AG09309 (cell line): ENCODE measurements at regions not wholly inside any gene's neighbourhood (a gene's known extent, or its start where the extent isn't known, plus 50 kb on each side); places are given as distances from the start of the nearest gene placed in this dataset.

Experiments used
- DNase-seq: peaks from one replicate; pipeline ENCODE4 v3.0.0-alpha.2; 2010; ENCODE audit warnings: low read depth
- H3K4me3 ChIP-seq: 2 replicates; pipeline ENCODE4 v1.5.1; 2011; ENCODE audit warnings: mild to moderate bottlenecking, low read depth, low read length, moderate library complexity; ENCODE audit not compliant: control insufficient read depth
- TF ChIP-seq, protein P1 (sequence below): IDR thresholded peaks from 2 replicates; pipeline ENCODE4 v1.5.1; 2011; ENCODE audit warnings: mild to moderate bottlenecking, low read depth, low read length, inconsistent platforms; ENCODE audit not compliant: insufficient read depth, control insufficient read depth; ENCODE audit errors: missing control alignments

DNA sequence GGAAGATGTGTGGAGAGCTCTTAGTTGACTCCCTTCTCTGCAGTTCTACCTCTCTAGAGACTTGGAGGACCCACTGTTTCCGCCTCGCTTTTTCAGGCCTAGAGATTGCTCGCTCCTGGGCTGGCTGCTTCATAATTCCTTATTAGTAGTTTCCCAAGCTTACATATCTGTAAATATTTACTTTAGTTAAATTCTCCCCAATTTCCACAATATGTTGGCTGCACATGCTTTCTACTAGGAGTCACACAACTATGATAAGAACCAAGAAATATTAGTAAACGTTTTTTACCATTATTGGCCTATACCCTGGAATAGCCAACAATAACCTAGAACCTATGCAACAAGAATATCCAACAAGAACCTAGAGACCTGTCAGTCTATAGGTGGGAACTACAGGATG, 129.0 kb upstream of the RUNX1 start:
- TF ChIP-seq, protein P1, sequence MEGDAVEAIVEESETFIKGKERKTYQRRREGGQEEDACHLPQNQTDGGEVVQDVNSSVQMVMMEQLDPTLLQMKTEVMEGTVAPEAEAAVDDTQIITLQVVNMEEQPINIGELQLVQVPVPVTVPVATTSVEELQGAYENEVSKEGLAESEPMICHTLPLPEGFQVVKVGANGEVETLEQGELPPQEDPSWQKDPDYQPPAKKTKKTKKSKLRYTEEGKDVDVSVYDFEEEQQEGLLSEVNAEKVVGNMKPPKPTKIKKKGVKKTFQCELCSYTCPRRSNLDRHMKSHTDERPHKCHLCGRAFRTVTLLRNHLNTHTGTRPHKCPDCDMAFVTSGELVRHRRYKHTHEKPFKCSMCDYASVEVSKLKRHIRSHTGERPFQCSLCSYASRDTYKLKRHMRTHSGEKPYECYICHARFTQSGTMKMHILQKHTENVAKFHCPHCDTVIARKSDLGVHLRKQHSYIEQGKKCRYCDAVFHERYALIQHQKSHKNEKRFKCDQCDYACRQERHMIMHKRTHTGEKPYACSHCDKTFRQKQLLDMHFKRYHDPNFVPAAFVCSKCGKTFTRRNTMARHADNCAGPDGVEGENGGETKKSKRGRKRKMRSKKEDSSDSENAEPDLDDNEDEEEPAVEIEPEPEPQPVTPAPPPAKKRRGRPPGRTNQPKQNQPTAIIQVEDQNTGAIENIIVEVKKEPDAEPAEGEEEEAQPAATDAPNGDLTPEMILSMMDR = no peak
- H3K4me3 ChIP-seq = no peak overlapping the region
- DNase-seq = no peak

DNA sequence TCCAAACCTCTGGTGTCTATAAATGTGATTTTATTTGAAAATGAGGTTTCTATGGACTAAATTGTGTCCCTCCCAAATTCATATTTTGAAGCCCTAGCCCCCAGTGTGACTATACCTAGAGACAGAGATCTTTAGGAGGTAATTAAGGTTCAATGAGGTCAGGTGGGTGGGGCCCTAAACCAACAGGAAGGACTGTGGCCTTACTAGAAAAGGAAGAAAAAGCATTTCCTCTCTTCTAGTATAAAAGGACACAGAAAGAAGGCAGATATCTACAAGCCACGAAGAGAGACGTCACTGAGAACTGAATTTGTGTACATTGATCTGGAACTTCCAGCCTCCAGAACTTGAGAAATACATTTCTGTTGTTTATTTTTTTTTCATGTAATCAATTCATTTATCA, 123.1 kb upstream of the RUNX1 start:
- DNase-seq = no peak
- no peak overlapping the region for H3K4me3 ChIP-seq
- TF ChIP-seq, protein P1 = no peak

DNA sequence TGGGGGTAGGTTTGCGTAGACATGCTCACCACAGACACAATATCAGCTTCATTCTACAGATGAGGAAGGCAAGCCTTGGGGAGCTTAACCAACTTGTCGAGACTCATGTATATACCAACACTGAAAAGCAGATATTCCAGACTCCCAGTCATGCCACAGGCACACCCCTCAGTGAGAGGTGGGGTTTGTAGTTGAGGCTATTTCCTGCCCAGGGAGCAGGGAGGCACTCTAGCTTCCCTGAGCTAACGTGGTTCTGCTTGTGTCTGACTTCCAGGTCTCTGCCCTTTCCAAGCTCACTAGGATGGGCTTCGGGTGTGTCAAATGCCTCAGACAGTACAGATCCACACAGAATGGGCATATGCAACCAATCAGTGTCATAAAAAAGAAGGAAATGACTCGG, 122.3 kb upstream of the RUNX1 start:
- no peak overlapping the region for H3K4me3 ChIP-seq
- DNase-seq = no peak
- TF ChIP-seq, protein P1 = no peak

DNA sequence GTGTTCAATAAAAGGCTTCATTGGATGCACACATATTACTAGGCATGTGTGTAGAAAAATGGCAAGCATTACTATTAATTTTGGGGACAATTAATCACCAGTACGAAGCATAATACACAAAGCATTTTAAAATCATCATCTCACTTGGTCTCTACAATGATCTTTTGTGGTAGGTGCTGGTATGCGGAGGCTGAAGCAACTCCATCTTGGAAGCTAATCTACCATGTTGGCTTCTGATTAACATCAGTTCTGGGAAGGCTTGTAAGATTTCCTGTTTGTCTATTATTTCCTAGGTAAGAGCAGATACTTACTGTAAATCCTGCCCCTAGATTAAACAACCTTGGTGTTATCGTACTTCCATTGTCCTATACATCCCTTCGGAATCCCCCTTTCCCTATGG, 121.7 kb upstream of the RUNX1 start:
- no peak for DNase-seq
- TF ChIP-seq, protein P1 = no peak
- no peak overlapping the region for H3K4me3 ChIP-seq

DNA sequence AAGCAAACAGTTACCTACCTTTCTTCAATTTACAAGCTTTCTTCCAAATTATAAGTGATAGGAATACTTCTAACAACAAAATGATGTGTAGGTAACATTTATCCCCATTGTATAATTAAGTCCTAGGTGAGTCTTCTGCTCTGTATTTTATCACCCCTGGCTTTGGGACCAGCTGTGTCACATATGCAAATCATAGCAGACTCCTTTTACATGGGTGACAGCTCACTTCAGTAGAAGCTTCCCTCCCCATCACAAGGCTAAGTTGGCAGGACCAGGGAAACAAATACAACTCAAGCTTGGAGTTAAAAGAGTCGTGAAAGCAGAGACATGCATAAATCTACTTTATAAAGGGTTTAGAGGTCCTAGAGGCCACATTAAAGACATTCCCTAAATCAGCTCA, 121.1 kb upstream of the RUNX1 start:
- no peak overlapping the region for H3K4me3 ChIP-seq
- TF ChIP-seq, protein P1 = no peak
- DNase-seq = no peak

DNA sequence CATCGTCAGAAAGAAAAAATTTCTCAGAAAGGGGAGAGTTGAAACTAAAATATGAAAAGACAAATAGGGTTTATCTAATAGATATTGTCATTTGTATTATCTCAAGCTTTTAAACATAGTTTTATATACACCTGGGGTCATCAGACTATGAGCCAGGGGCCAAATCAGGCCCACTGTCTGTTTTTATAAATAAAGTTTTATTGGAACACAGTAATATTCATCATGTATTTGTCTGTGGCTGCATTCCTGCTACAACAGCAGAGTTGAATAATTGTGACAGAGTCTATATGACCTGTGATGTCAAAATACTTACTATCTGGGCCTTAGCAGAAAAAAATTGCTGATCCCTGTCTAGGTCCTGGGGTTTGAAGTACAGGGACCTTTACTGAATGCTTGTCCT, 120.5 kb upstream of the RUNX1 start:
- H3K4me3 ChIP-seq = no peak overlapping the region
- TF ChIP-seq, protein P1 = no peak
- DNase-seq = no peak

DNA sequence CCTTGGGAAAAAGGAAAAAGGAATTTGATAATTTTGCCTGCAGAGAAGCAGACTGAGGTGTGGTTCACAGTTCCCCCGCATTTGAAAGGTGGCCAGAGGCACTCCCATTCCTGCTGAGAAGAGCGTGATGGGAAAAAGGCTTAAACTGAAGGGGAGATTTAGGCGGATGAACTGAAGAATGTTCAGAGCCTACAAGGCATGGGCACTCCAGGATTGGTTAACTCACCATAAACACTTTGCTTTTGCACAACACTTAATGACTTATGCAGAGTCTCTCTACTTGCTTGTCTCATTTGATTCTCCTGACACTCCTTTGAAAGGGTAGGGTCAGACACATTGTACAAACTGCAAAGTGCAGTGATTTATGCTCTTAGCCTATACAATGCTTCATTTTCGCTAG, 119.6 kb upstream of the RUNX1 start:
- no peak for DNase-seq
- H3K4me3 ChIP-seq = no peak overlapping the region
- TF ChIP-seq, protein P1 = no peak
